ENCODE measurements at regions not wholly inside any gene's neighbourhood (a gene's known extent, or its start where the extent isn't known, plus 50 kb on each side); places are given as distances from the start of the nearest gene placed in this dataset.
"Not testable (repeated sequence)": the region's sequence is repeated elsewhere in the genome, so short reads cannot be mapped to it uniquely, and the experiment has no call there.

DNA sequence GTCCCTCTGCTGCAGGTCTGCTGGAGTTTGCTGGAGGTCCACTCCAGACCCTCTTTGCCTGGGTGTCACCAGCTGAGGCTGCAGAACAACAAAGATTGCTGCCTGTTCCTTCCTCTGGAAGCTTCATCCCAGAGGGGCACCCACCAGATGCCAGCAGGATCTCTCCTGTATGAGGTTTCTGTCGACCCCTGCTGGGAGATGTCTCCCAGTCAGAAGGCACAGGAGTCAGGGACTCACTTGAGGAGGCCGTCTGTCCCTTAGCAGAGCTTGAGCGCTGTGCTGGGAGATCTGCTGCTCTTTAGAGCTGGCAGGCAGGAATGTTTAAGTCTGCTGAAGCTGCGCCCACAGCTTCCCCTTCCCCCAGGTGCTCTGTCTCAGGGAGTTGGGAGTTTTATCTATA, 196.2 kb downstream of the C4orf33 start:
- H3K27ac ChIP-seq (ENCODE audit: low read depth in 1 of 2, low read length in 2 of 2); DNase-seq (ENCODE audit: low spot score); H3K36me3 ChIP-seq (ENCODE audit: control insufficient read depth in 4 of 4, insufficient read depth in 3 of 4, low read depth in 1 of 4, low read length in 3 of 4); H3K4me1 ChIP-seq (ENCODE audit: control insufficient read depth in 4 of 4, insufficient read depth in 4 of 4, low read length in 3 of 4); H3K9me3 ChIP-seq (ENCODE audit: control insufficient read depth in 4 of 4, low read length in 3 of 4); H3K27me3 ChIP-seq (ENCODE audit: control insufficient read depth in 4 of 4, insufficient read depth in 4 of 4, low read length in 3 of 4); H3K9ac ChIP-seq (ENCODE audit: low read depth in 1 of 2, low read length in 2 of 2); H3K4me3 ChIP-seq (ENCODE audit: low read depth in 1 of 3, low read length in 3 of 3): not testable (repeated sequence)
- 71% methylated on average over 4 of the region's 4 CpGs for WGBS

DNA sequence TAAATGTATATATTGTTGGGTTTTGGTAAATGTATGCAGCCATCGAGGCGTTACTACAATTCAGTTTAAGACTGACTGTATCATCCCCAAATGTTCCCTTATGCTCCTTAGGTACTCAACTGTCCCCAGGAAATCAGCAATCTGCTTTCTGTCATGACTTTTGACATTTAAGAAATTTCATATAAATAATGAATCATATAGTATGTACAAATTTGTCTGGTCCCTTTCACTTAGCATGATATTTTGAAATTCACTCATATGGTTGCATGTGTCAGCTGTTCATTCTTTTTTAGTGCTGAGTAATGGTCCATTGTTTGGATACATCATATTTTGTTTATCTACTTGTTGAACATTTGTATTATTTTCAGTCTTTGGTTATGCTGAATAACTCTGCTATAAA, 218.8 kb downstream of the C4orf33 start:
- Histone ChIP-seq H3K9ac (ENCODE audit: low read depth in 1 of 2, low read length in 2 of 2) (no peak overlapping the region), H3K4me1 (ENCODE audit: control insufficient read depth in 4 of 4, insufficient read depth in 4 of 4, low read length in 3 of 4) (no peaks in the 10 kb centered on the region), H3K9me3 (ENCODE audit: control insufficient read depth in 4 of 4, low read length in 3 of 4) (no peaks in the 10 kb centered on the region), H3K27ac (ENCODE audit: low read depth in 1 of 2, low read length in 2 of 2) (no peak overlapping the region), H3K4me3 (ENCODE audit: low read depth in 1 of 3, low read length in 3 of 3) (no peak overlapping the region), H3K27me3 (ENCODE audit: control insufficient read depth in 4 of 4, insufficient read depth in 4 of 4, low read length in 3 of 4) (no peaks in the 10 kb centered on the region), H3K36me3 (ENCODE audit: control insufficient read depth in 4 of 4, insufficient read depth in 3 of 4, low read depth in 1 of 4, low read length in 3 of 4) (no peaks in the 10 kb centered on the region)
- 95% methylated on average over 2 of the region's 2 CpGs for WGBS
- TF ChIP-seq, protein P1, sequence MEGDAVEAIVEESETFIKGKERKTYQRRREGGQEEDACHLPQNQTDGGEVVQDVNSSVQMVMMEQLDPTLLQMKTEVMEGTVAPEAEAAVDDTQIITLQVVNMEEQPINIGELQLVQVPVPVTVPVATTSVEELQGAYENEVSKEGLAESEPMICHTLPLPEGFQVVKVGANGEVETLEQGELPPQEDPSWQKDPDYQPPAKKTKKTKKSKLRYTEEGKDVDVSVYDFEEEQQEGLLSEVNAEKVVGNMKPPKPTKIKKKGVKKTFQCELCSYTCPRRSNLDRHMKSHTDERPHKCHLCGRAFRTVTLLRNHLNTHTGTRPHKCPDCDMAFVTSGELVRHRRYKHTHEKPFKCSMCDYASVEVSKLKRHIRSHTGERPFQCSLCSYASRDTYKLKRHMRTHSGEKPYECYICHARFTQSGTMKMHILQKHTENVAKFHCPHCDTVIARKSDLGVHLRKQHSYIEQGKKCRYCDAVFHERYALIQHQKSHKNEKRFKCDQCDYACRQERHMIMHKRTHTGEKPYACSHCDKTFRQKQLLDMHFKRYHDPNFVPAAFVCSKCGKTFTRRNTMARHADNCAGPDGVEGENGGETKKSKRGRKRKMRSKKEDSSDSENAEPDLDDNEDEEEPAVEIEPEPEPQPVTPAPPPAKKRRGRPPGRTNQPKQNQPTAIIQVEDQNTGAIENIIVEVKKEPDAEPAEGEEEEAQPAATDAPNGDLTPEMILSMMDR (IDR thresholded peaks at IDR 0.05; ENCODE audit: low read depth, low read length, missing input control), result no peak
- TF ChIP-seq FOXA1 (IDR thresholded peaks at IDR 0.05) (no peak), FOXA2 (IDR thresholded peaks at IDR 0.05) (no peak), GABPA (IDR thresholded peaks at IDR 0.05 in 1 of 2, conservative IDR thresholded peaks at IDR 0.05 in 1 of 2) (no peak), HNF4A (conservative IDR thresholded peaks at IDR 0.05) (no peak), YY1 (IDR thresholded peaks at IDR 0.05) (no peak), HNF4G (IDR thresholded peaks at IDR 0.05) (no peak), NR2F2 (IDR thresholded peaks at IDR 0.05) (no peak), RAD21 (IDR thresholded peaks at IDR 0.05) (no peak), SP1 (IDR thresholded peaks at IDR 0.05) (no peak), JUND (IDR thresholded peaks at IDR 0.05) (no peak), TAF1 (conservative IDR thresholded peaks at IDR 0.05) (no peak), RXRA (IDR thresholded peaks at IDR 0.05) (no peak), EGR1 (IDR thresholded peaks at IDR 0.05; ENCODE audit: low read depth in 2 of 2) (no peak)
- TF ChIP-seq, protein P2, sequence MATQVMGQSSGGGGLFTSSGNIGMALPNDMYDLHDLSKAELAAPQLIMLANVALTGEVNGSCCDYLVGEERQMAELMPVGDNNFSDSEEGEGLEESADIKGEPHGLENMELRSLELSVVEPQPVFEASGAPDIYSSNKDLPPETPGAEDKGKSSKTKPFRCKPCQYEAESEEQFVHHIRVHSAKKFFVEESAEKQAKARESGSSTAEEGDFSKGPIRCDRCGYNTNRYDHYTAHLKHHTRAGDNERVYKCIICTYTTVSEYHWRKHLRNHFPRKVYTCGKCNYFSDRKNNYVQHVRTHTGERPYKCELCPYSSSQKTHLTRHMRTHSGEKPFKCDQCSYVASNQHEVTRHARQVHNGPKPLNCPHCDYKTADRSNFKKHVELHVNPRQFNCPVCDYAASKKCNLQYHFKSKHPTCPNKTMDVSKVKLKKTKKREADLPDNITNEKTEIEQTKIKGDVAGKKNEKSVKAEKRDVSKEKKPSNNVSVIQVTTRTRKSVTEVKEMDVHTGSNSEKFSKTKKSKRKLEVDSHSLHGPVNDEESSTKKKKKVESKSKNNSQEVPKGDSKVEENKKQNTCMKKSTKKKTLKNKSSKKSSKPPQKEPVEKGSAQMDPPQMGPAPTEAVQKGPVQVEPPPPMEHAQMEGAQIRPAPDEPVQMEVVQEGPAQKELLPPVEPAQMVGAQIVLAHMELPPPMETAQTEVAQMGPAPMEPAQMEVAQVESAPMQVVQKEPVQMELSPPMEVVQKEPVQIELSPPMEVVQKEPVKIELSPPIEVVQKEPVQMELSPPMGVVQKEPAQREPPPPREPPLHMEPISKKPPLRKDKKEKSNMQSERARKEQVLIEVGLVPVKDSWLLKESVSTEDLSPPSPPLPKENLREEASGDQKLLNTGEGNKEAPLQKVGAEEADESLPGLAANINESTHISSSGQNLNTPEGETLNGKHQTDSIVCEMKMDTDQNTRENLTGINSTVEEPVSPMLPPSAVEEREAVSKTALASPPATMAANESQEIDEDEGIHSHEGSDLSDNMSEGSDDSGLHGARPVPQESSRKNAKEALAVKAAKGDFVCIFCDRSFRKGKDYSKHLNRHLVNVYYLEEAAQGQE (IDR thresholded peaks at IDR 0.05), result no peak
- TF ChIP-seq, protein P3, sequence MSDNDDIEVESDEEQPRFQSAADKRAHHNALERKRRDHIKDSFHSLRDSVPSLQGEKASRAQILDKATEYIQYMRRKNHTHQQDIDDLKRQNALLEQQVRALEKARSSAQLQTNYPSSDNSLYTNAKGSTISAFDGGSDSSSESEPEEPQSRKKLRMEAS (IDR thresholded peaks at IDR 0.05), result no peak
- TF ChIP-seq, protein P4, sequence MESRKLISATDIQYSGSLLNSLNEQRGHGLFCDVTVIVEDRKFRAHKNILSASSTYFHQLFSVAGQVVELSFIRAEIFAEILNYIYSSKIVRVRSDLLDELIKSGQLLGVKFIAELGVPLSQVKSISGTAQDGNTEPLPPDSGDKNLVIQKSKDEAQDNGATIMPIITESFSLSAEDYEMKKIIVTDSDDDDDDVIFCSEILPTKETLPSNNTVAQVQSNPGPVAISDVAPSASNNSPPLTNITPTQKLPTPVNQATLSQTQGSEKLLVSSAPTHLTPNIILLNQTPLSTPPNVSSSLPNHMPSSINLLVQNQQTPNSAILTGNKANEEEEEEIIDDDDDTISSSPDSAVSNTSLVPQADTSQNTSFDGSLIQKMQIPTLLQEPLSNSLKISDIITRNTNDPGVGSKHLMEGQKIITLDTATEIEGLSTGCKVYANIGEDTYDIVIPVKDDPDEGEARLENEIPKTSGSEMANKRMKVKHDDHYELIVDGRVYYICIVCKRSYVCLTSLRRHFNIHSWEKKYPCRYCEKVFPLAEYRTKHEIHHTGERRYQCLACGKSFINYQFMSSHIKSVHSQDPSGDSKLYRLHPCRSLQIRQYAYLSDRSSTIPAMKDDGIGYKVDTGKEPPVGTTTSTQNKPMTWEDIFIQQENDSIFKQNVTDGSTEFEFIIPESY (IDR thresholded peaks at IDR 0.05), result no peak
- TF ChIP-seq, protein P5, sequence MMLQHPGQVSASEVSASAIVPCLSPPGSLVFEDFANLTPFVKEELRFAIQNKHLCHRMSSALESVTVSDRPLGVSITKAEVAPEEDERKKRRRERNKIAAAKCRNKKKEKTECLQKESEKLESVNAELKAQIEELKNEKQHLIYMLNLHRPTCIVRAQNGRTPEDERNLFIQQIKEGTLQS (IDR thresholded peaks at IDR 0.05), result no peak
- no peak for DNase-seq (ENCODE audit: low spot score)
